HG02642 (cell line): ENCODE measurements at regions not wholly inside any gene's neighbourhood (a gene's known extent, or its start where the extent isn't known, plus 50 kb on each side); places are given as distances from the start of the nearest gene placed in this dataset.

Experiments used
- ATAC-seq: cut with Tn5 transposase; IDR thresholded peaks from one replicate; pipeline ENCODE4 v1.9.1; 2021; ENCODE audit warnings: mild to moderate bottlenecking; ENCODE audit not compliant: unreplicated experiment, poor library complexity

DNA sequence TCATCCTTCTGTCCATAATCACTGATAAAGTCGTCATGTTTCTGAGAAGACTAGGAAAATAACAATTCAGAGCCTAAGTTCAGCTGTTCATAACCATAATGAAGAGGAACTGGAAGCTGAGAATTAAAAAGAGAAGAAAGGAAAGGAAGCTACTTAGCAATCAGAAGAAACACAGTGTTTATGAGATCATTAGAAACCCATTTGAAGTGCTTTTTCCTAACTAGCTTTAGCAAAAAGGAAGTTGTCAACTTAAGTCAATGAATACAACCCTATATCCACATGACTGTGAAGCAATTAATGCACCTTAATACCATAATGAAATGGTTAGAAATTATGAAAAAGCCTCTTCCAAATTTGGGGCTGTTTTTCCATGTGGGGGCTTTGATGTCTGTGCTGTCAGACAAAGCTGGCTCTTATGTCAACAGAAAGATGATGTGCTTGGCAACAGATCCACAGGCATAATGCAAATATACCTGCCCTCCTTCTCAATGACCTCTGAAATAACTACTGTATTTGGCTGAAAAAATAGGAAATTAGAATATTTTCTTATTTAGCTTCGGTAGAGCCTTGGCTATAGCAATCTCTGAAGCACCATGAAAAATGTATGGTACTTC, 463.5 kb downstream of the RASEF start:
- no peak for ATAC-seq

GRCh38 chr9:82600536-82601292, 462.2 kb downstream of the RASEF start:
- no peak for ATAC-seq

DNA sequence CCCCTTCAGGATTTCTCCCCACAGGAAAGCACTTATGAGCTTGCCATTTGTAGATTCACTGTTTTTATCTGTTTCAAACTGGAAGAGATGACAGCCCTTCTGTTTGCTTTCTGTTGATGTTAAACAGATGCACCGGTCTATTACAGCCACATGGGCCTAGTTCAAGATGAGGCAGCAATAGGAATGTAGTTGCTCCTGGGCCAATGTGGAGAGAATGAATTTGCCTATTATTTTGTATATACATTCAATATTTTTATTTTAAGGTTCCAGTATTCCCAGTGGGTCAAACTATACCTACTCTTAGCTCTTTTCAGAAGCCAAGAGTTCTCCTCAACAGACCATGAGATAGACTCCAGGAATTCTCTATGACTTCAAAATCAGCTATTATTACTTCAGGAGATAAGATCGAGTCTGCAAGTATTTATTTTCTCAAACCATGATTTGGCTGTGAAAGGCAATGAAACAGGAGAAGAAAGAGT, 461.6 kb downstream of the RASEF start:
- ATAC-seq: no peak

DNA sequence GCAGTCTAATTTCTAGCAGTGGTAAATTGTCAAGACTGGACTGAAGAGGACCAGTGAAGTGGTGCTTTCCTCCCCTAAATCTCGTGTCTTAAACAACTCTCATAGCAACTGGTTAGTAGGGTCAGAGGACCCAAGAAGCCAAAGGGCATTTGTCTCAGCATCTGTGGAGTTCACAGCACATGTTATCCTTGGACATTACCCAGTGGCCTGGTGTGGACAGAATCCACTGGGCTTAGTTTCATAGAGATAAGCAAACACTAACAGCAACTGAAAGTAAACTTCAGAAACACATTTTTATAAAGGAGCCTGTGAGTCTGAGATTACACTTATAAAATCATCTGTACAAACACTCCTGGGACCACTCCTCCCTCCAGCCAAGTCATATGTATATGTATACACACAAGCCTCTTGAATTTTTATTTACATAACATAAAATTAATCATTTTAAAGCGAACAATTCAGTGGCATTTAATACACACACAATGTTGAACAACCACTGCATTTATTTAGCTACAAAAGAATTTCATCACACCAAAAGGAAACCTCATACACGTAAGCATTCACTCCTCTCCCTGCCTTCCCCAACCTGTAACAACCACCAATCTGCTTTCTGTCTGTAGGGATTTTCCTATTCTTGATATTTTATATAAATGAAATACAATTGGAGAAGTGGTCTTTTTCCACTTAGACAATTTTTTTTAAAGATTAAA, 457.8 kb downstream of the RASEF start:
- ATAC-seq: no peak

- no peak for ATAC-seq
Measured at GRCh38 chr9:82605657-82606031, 457.3 kb downstream of the RASEF start.

- ATAC-seq: no peak
Measured at GRCh38 chr9:82606071-82606470, 456.9 kb downstream of the RASEF start.

DNA sequence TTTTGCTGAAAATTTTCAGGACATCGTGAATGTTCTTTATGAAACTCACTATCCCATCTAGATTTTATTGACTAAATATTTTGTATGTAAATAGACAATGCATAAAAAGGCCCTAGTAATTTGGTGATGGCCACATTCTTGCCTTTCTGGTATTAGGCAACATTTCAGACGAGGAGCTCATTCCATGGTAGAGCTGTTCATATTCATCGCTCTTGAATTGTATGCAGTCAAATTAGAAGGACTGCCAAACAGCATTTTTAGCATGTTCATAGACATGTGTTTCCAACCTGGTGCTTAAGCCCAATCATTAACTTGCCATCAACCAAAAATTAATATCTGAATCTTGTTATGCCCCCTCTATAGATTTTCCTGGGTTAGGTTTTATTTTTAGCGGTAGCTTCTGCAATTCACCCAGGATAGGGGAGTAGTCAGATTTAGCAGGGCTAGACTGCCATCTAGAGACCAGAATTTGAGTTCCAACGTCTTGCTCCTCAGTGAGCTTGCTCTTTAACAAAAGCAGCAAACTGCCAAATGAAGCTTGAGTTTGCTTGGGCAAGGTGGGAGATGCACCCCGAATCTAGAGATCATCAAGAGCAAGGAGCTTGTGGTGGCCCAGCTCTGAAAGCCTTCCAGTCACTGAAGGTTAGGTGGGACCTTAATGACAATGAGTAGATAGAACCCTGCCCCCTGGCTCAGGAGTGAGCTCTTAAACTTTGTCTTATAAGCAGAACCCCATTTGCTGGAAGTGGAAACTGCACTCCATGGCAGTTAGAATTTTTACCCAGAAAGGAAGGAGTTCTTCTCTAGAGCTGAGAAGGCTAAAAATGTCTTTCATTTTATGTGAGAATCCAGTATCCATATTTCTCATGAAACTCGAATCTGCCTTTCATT, 456.2 kb downstream of the RASEF start:
- no peak for ATAC-seq

DNA sequence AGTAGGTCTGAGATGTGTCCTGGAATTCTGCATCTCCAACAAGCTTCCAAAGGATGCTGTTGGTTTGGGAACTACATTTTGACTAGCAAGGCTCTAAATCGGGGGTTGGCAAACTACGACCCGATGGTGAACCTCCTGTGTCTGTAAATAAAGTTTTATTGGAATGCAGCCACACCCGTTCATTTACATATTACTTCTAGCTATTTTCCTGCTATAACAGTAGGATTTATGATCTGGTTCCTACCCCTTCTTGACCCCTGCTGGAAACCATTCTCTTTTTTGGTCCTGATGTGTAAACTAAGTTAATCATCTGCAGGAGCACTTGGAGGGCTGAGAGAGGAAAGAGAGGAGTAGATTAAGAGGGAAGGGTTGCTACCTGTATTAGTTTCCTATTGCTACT, 454.5 kb downstream of the RASEF start:
- no peak for ATAC-seq

GRCh38 chr9:82612942-82613341, 450.0 kb downstream of the RASEF start:
- no peak for ATAC-seq

GRCh38 chr9:82613498-82613897, 449.4 kb downstream of the RASEF start:
- ATAC-seq: no peak

- no peak for ATAC-seq
Measured at GRCh38 chr9:82616545-82616944, 446.4 kb downstream of the RASEF start.

DNA sequence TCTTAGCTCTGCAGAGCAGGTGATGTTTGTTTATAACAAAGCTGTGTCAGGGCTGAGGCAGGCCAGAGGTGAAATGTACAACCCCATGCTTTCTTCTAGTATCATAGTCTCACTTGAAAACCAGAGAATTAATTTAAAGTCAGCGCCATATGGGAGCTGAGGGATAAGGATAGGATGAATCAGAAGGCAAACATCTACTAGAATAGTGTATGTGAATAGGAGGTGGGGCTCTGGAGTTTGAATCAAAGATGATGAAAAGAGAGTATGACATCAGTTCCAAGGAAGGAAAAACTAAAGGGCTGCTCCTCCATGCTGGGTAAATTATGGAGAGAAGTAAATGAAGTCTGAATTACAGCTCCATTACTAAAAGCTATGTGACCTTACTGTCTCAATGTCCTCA, 441.5 kb downstream of the RASEF start:
- ATAC-seq: no peak

GRCh38 chr9:82637368-82637767, 425.6 kb downstream of the RASEF start:
- ATAC-seq: no peak

DNA sequence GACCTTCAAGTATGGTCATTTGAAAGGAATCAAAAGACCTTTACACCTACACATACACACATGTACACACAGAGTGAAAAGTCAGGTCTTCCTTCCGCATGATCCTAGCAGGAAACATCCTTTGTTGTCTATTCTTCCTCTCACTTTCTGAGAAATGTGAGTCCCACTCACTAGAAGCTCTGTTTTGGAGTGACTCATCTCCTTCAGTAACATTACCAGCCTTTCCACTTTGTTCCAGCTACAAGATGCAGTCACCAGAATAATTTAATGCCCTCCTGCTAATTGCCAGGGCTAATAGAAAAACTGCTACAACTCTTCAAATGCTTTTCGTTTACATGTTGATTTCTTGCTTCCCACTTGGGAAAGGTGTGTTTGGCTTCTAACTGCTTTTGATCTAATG, 417.3 kb downstream of the RASEF start:
- no peak for ATAC-seq

DNA sequence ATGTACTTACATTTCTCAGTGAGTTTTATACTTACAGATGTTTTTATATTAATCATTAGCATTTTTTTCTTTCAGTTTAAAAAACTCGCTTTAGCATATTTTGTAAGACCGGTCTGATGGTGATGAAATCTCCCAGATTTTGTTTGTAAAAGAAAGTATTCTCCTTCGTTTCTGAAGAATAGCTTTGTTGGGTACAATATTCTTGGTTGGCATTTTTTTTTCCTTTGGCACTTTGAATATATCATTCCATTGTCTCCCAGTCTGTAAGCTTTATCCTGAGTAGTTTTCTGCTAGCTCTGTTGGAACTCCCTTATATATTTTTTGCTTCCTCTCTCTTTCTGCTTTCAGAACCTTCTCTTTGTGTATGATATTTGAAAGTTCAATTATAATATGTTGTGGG, 412.6 kb downstream of the RASEF start:
- no peak for ATAC-seq

DNA sequence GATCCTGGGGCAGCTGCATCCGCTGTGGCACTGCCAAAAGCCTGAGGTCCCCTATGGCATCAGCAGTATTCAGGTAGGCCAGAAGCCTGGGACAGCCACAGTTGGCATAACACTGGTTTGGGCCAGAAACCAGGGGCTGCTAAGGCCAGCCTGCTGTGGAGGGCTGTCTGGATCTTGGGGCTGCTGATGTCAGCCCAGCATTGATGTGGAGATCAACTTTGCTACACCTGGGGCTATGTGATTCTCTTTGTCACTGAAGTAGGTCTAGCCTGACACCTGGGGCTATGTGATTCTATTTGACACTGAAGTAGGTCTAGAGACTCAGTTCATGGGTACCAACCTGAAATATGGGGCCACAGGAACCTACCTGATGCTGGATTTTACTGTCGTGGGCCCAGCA, 411.5 kb downstream of the RASEF start:
- ATAC-seq: no peak

DNA sequence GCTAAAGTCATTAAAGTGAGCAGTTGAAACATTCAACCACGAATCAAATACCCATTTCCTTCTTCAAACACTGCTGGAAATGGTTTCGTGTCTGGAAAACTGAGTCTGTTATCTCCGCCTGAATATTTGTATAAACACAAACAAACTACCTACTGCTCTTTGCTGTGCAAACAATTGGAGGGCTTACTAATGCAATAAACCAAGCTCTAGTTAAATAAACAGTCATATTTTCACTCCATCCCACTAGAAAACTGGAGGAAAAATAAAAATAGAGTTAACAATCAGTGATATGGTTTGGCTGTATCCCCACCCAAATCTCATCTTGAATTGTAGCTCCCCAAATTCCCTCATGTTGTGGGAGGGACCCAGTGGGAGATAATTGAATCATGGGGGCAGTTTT, 397.6 kb downstream of the RASEF start:
- no peak for ATAC-seq

DNA sequence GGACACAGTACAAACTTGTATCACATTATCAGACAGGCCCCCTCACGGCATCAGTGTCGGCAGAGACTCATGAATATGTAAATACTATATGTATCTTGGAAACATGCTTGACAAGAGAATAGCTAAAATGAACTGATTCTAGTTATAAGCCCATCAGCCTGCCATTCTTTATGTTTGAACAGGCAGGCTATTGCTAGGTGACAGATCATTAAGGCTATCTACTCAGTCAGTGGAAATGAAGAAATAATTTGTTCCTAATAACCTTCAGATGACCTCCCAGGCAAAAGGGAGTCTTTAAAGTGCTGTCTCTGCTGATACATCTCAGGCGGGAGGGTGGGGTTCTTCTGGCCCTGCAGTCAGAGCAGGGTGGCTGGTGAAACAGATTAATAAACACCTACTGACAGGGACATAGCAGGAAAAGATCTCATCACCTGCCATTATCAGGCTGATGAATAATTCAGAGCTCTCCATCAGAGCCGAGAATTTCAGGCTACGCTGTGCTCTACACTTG, 394.2 kb downstream of the RASEF start:
- no peak for ATAC-seq

DNA sequence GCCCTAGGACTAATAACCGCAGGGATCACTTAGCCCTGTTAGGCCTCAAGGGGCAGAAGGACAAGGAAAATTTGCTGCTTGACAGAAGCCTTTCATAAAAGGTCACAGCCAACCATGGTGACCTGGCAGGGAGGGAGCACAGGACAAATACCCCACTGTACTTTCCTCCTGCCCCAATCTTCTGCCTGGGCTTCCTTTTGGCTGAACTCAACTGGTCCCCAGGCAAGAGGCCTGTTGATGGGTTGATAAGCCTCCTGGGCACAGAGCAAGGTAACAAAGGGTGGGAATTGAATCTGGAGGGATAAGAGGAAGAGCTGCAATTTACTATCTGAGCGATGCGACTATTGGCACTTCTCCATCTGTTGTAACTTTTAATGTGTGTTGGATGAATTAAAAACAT, 392.9 kb downstream of the RASEF start:
- no peak for ATAC-seq

- no peak for ATAC-seq
Measured at GRCh38 chr9:82670726-82671125, 392.2 kb downstream of the RASEF start.
